CD4-positive, CD25-positive, alpha-beta regulatory T cell (primary cell): ENCODE measurements at regions not wholly inside any gene's neighbourhood (a gene's known extent, or its start where the extent isn't known, plus 50 kb on each side); places are given as distances from the start of the nearest gene placed in this dataset.

Experiments used
- ATAC-seq, 2 donors: fragments of 150-1000 bp; cut with Tn5 transposase; one replicate each; pipeline ENCODE4 v1.10.0; 2021; ENCODE audit warnings: low read depth in 2 of 2, moderate number of reproducible peaks in 2 of 2, moderate library complexity in 1 of 2
- DNase-seq, 3 donors: peaks; one replicate each; pipeline versions ENCODE4 v3.0.0 to v3.0.0-alpha.2; 2012 to 2022; ENCODE audit warnings: mixed read lengths in 1 of 3
- H3K27ac ChIP-seq: one replicate; pipeline ENCODE4 v1.7.0; 2013; ENCODE audit warnings: mild to moderate bottlenecking, low read length; ENCODE audit not compliant: insufficient read depth, poor library complexity, severe bottlenecking
- H3K27me3 ChIP-seq: one replicate; pipeline ENCODE4 v1.7.0; 2013; ENCODE audit warnings: low read length; ENCODE audit not compliant: control insufficient read depth, insufficient read depth
- H3K36me3 ChIP-seq: one replicate; pipeline ENCODE4 v1.7.0; 2013; ENCODE audit warnings: mild to moderate bottlenecking, low read length, moderate library complexity; ENCODE audit not compliant: control insufficient read depth, insufficient read depth
- H3K4me1 ChIP-seq: 2 replicates; pipeline ENCODE4 v1.7.0; 2013; ENCODE audit warnings: mild to moderate bottlenecking, low read length; ENCODE audit not compliant: insufficient read depth, control insufficient read depth, poor library complexity, severe bottlenecking
- H3K4me3 ChIP-seq: one replicate; pipeline ENCODE4 v1.7.0; 2013; ENCODE audit warnings: low read depth, mild to moderate bottlenecking, low read length, moderate library complexity
- H3K9me3 ChIP-seq, 2 experiments: 1 replicate in 1 of 2; 2 replicates in 1 of 2; pipeline ENCODE4 v1.7.0; 2013; ENCODE audit warnings: low read length in 2 of 2, mild to moderate bottlenecking in 1 of 2, moderate library complexity in 1 of 2; ENCODE audit not compliant: control insufficient read depth in 2 of 2
- H3K27ac Mint-ChIP-seq, 3 donors: one replicate each; pipeline ENCODE4 v1.8.0; 2020 to 2022; ENCODE audit warnings: mild to moderate bottlenecking in 3 of 3, mixed read lengths in 3 of 3, moderate library complexity in 2 of 3
- H3K27me3 Mint-ChIP-seq: one replicate; pipeline ENCODE4 v1.8.0; 2022; ENCODE audit warnings: mild to moderate bottlenecking, mixed read lengths
- H3K36me3 Mint-ChIP-seq: one replicate; pipeline ENCODE4 v1.8.0; 2020; ENCODE audit warnings: mixed read lengths
- H3K4me1 Mint-ChIP-seq, 4 donors: one replicate each; pipeline ENCODE4 v1.8.0; 2020 to 2022; ENCODE audit warnings: mixed read lengths in 4 of 4, mild to moderate bottlenecking in 1 of 4
- H3K4me3 Mint-ChIP-seq, 4 donors: one replicate each; pipeline ENCODE4 v1.8.0; 2020 to 2022; ENCODE audit warnings: mild to moderate bottlenecking in 4 of 4, mixed read lengths in 4 of 4, moderate library complexity in 3 of 4
- H3K9me3 Mint-ChIP-seq, 7 donors: one replicate each; pipeline ENCODE4 v1.8.0; 2020 to 2022; ENCODE audit warnings: mixed read lengths in 7 of 7, mild to moderate bottlenecking in 3 of 7, moderate library complexity in 2 of 7

- Mint-ChIP-seq H3K36me3 (no peaks in the 10 kb centered on the region), H3K27me3 (no peaks in the 10 kb centered on the region), H3K9me3 (peaks cover 0 to 12% (median 1%) of the 10 kb centered on the region in 7 donors), H3K4me1 (no peaks in the 10 kb centered on the region), H3K27ac (no peak overlapping the region), H3K4me3 (no peak overlapping the region)
- no peaks in the 10 kb centered on the region for H3K27me3 ChIP-seq
- no peak overlapping the region for H3K27ac ChIP-seq
- ATAC-seq (no peak), DNase-seq (no peak)
- no peak overlapping the region for H3K4me3 ChIP-seq
- H3K9me3 ChIP-seq: peaks cover 0 to 2% of the 10 kb centered on the region in 2 experiments
- no peaks in the 10 kb centered on the region for H3K4me1 ChIP-seq
- no peaks in the 10 kb centered on the region for H3K36me3 ChIP-seq
Measured at GRCh38 chr1:189816558-189816957, 661.1 kb downstream of the BRINP3 start.

GRCh38 chr1:189819751-189820150 lies 657.9 kb downstream of the BRINP3 start:
- Mint-ChIP-seq H3K4me3 (no peak overlapping the region), H3K27ac (no peak overlapping the region), H3K9me3 (peaks cover 0 to 12% (median 4%) of the 10 kb centered on the region in 7 donors), H3K36me3 (no peaks in the 10 kb centered on the region), H3K4me1 (no peaks in the 10 kb centered on the region), H3K27me3 (no peaks in the 10 kb centered on the region)
- Histone ChIP-seq H3K4me1 (no peaks in the 10 kb centered on the region), H3K36me3 (no peaks in the 10 kb centered on the region), H3K4me3 (no peak overlapping the region), H3K27me3 (no peaks in the 10 kb centered on the region), H3K9me3 (peaks cover 0 to 2% of the 10 kb centered on the region in 2 experiments), H3K27ac (no peak overlapping the region)
- ATAC-seq: no peak
- no peak for DNase-seq

GRCh38 chr1:189821833-189822232 lies 655.8 kb downstream of the BRINP3 start:
- H3K9me3 Mint-ChIP-seq: peaks cover 0 to 12% (median 5%) of the 10 kb centered on the region in 7 donors
- no peak overlapping the region for H3K4me3 Mint-ChIP-seq
- H3K9me3 ChIP-seq: peaks cover 0 to 2% of the 10 kb centered on the region in 2 experiments
- ATAC-seq: no peak
- H3K27me3 Mint-ChIP-seq: no peaks in the 10 kb centered on the region
- H3K4me3 ChIP-seq: no peak overlapping the region
- no peaks in the 10 kb centered on the region for H3K36me3 ChIP-seq
- DNase-seq: no peak
- H3K36me3 Mint-ChIP-seq: no peaks in the 10 kb centered on the region
- H3K4me1 ChIP-seq: no peaks in the 10 kb centered on the region
- no peaks in the 10 kb centered on the region for H3K4me1 Mint-ChIP-seq
- H3K27ac ChIP-seq: no peak overlapping the region
- no peaks in the 10 kb centered on the region for H3K27me3 ChIP-seq
- H3K27ac Mint-ChIP-seq: no peak overlapping the region

- H3K36me3 Mint-ChIP-seq: no peaks in the 10 kb centered on the region
Measured at GRCh38 chr1:189834813-189835212, 642.9 kb downstream of the BRINP3 start.

GRCh38 chr1:189847613-189848012 lies 630.1 kb downstream of the BRINP3 start:
- DNase-seq (no peak), ATAC-seq (no peak)
- H3K4me1 Mint-ChIP-seq: no peaks in the 10 kb centered on the region
- H3K27ac ChIP-seq: no peak overlapping the region
- H3K27me3 Mint-ChIP-seq: no peaks in the 10 kb centered on the region
- H3K27me3 ChIP-seq: no peaks in the 10 kb centered on the region
- H3K4me1 ChIP-seq: no peaks in the 10 kb centered on the region
- no peak overlapping the region for H3K4me3 Mint-ChIP-seq
- H3K9me3 ChIP-seq: no peaks in the 10 kb centered on the region
- H3K9me3 Mint-ChIP-seq: peaks cover 2 to 15% (median 3%) of the 10 kb centered on the region in 7 donors
- no peak overlapping the region for H3K4me3 ChIP-seq
- no peaks in the 10 kb centered on the region for H3K36me3 Mint-ChIP-seq
- H3K36me3 ChIP-seq: no peaks in the 10 kb centered on the region
- no peak overlapping the region for H3K27ac Mint-ChIP-seq

More at GRCh38 chr1:189834813-189835212, 642.9 kb downstream of the BRINP3 start:
- no peak for ATAC-seq
- Histone ChIP-seq H3K4me3 (no peak overlapping the region), H3K4me1 (no peaks in the 10 kb centered on the region), H3K27ac (no peak overlapping the region), H3K27me3 (no peaks in the 10 kb centered on the region), H3K9me3 (no peaks in the 10 kb centered on the region), H3K36me3 (no peaks in the 10 kb centered on the region)
- H3K4me1 Mint-ChIP-seq: no peaks in the 10 kb centered on the region
- peaks cover 4% of the 10 kb centered on the region for H3K27me3 Mint-ChIP-seq
- no peak for DNase-seq
- no peak overlapping the region for H3K4me3 Mint-ChIP-seq
- peaks cover 0 to 17% (median 2%) of the 10 kb centered on the region in 7 donors for H3K9me3 Mint-ChIP-seq
- H3K27ac Mint-ChIP-seq: no peak overlapping the region

- H3K27me3 ChIP-seq: no peaks in the 10 kb centered on the region
- H3K9me3 ChIP-seq: peaks cover 0 to 3% of the 10 kb centered on the region in 2 experiments
- no peak overlapping the region for H3K4me3 ChIP-seq
- ATAC-seq: no peak
- no peaks in the 10 kb centered on the region for H3K4me1 ChIP-seq
- H3K36me3 ChIP-seq: no peaks in the 10 kb centered on the region
- no peak for DNase-seq
- Mint-ChIP-seq H3K36me3 (no peaks in the 10 kb centered on the region), H3K27me3 (no peaks in the 10 kb centered on the region), H3K9me3 (peaks cover 0 to 22% (median 6%) of the 10 kb centered on the region in 7 donors), H3K27ac (no peak overlapping the region), H3K4me1 (no peaks in the 10 kb centered on the region), H3K4me3 (no peak overlapping the region)
- H3K27ac ChIP-seq: no peak overlapping the region
Measured at GRCh38 chr1:189851806-189852367, 625.8 kb downstream of the BRINP3 start.

GRCh38 chr1:189859385-189859977 lies 618.2 kb downstream of the BRINP3 start:
- Histone ChIP-seq H3K36me3 (no peaks in the 10 kb centered on the region), H3K9me3 (peaks cover 4 to 10% of the 10 kb centered on the region in 2 experiments), H3K27ac (no peak overlapping the region), H3K4me1 (no peaks in the 10 kb centered on the region), H3K4me3 (no peak overlapping the region), H3K27me3 (no peaks in the 10 kb centered on the region)
- H3K27ac Mint-ChIP-seq: no peak overlapping the region
- no peak for ATAC-seq
- no peaks in the 10 kb centered on the region for H3K27me3 Mint-ChIP-seq
- H3K36me3 Mint-ChIP-seq: no peaks in the 10 kb centered on the region
- H3K9me3 Mint-ChIP-seq: peaks cover 0 to 41% (median 5%) of the 10 kb centered on the region in 7 donors
- peak in 1 of 3 donors; percentile 20 for DNase-seq
- H3K4me3 Mint-ChIP-seq: no peak overlapping the region
- no peaks in the 10 kb centered on the region for H3K4me1 Mint-ChIP-seq

- Histone ChIP-seq H3K4me3 (no peak overlapping the region), H3K27me3 (no peaks in the 10 kb centered on the region), H3K9me3 (peaks cover 0 to 1% of the 10 kb centered on the region in 2 experiments), H3K4me1 (no peaks in the 10 kb centered on the region), H3K27ac (no peak overlapping the region), H3K36me3 (no peaks in the 10 kb centered on the region)
- DNase-seq (no peak), ATAC-seq (no peak)
- Mint-ChIP-seq H3K4me1 (peaks cover 0 to 4% (median 0%) of the 10 kb centered on the region in 4 donors), H3K27me3 (no peaks in the 10 kb centered on the region), H3K36me3 (no peaks in the 10 kb centered on the region), H3K27ac (no peak overlapping the region), H3K9me3 (peaks cover 0 to 10% (median 2%) of the 10 kb centered on the region in 7 donors), H3K4me3 (no peak overlapping the region)
Measured at GRCh38 chr1:189866606-189867005, 611.1 kb downstream of the BRINP3 start.
